Lung (tissue), 11 donors: ENCODE measurements at regions not wholly inside any gene's neighbourhood (a gene's known extent, or its start where the extent isn't known, plus 50 kb on each side); places are given as distances from the start of the nearest gene placed in this dataset.
"Not testable (repeated sequence)": the region's sequence is repeated elsewhere in the genome, so short reads cannot be mapped to it uniquely, and the experiment has no call there.

Experiments used
- ATAC-seq: fragments of 200-7000 bp; cut with Tn5 transposase; one replicate; pipeline ENCODE4 v1.9.1; 2020; ENCODE audit warnings: moderate number of reproducible peaks; ENCODE audit not compliant: insufficient read depth, low FRiP score
- DNase-seq, 3 donors: peaks; one replicate each; pipeline ENCODE4 v3.0.0-alpha.2; 2013 to 2017
- H3K27ac ChIP-seq, 2 donors: one replicate each; pipeline ENCODE4 v1.5.1; 2013; ENCODE audit warnings: mild to moderate bottlenecking in 2 of 2, moderate library complexity in 2 of 2, control low read depth in 1 of 2, inconsistent platforms in 1 of 2, low read depth in 1 of 2, low read length in 1 of 2
- H3K27me3 ChIP-seq, 3 donors: one replicate each; pipeline ENCODE4 v1.5.1; 2013; ENCODE audit warnings: low read length in 2 of 3; ENCODE audit not compliant: control insufficient read depth in 3 of 3, insufficient read depth in 3 of 3
- H3K36me3 ChIP-seq, 4 donors: one replicate each; pipeline ENCODE4 v1.5.1; 2013; ENCODE audit warnings: low read length in 4 of 4, mild to moderate bottlenecking in 1 of 4, moderate library complexity in 1 of 4; ENCODE audit not compliant: control insufficient read depth in 4 of 4, insufficient read depth in 4 of 4
- H3K4me1 ChIP-seq, 5 donors: one replicate each; pipeline ENCODE4 v1.5.1; 2013; ENCODE audit warnings: low read length in 5 of 5, mild to moderate bottlenecking in 2 of 5, moderate library complexity in 1 of 5; ENCODE audit not compliant: control insufficient read depth in 5 of 5, insufficient read depth in 5 of 5
- H3K4me3 ChIP-seq: one replicate; pipeline ENCODE4 v1.5.1; 2013; ENCODE audit warnings: mild to moderate bottlenecking, control low read depth, moderate library complexity
- H3K9ac ChIP-seq, 2 donors: one replicate each; pipeline ENCODE4 v1.5.1; 2013; ENCODE audit warnings: low read length in 2 of 2, control low read depth in 1 of 2; ENCODE audit not compliant: insufficient read depth in 1 of 2
- H3K9me3 ChIP-seq, 4 donors: one replicate each; pipeline ENCODE4 v1.5.1; 2013; ENCODE audit warnings: low read length in 3 of 4, mild to moderate bottlenecking in 1 of 4, moderate library complexity in 1 of 4; ENCODE audit not compliant: control insufficient read depth in 4 of 4, insufficient read depth in 3 of 4
- WGBS, 2 donors: extraction: QIAGEN DNeasy Blood & Tissue Kit; methylation state at CpG; one replicate each; pipeline ENCODE4 v1.1.7; 2013; 5-methylcytosine and 5-hydroxymethylcytosine counted together
- TF ChIP-seq, protein P1 (sequence below): IDR thresholded peaks from 2 replicates; pipeline ENCODE4 v1.5.1; 2012; ENCODE audit warnings: mild to moderate bottlenecking; ENCODE audit errors: control extremely low read depth, extremely low read depth
- donor health status: control.
- donor health status: control.
- donor health status: Bipolar disorder and iron deficiency.
- donor health status: healthy.
- donor health status: DM: yes; HTN: yes; CAD: no.

DNA sequence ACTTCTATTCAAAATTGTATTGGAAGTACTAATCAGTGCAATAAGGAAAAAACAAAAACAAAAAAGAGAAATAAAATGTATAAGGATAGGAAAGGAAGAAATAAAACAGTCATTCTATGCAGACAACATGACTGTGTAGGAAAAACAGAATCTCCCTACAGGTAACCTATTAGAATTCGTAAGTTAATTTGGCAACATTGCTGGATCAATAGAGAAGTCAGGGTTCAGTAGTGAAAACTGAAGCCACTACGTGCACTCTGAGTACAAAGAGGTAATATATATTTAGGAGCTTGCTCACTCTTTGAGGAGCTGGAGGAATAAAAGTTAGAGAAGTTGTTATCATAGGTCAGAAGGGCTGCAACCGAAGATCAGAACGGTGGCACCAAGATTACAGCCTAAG, 84.0 kb upstream of the BMAL1 start:
- DNase-seq: no peak
- Histone ChIP-seq H3K9ac (no peak overlapping the region), H3K4me1 (peaks cover 0 to 5% (median 0%) of the 10 kb centered on the region in 5 donors), H3K4me3 (no peak overlapping the region), H3K36me3 (no peaks in the 10 kb centered on the region), H3K27me3 (no peaks in the 10 kb centered on the region), H3K9me3 (peaks cover under 1 to 6% (median 3%) of the 10 kb centered on the region in 4 donors), H3K27ac (no peak overlapping the region)
- TF ChIP-seq, protein P1, sequence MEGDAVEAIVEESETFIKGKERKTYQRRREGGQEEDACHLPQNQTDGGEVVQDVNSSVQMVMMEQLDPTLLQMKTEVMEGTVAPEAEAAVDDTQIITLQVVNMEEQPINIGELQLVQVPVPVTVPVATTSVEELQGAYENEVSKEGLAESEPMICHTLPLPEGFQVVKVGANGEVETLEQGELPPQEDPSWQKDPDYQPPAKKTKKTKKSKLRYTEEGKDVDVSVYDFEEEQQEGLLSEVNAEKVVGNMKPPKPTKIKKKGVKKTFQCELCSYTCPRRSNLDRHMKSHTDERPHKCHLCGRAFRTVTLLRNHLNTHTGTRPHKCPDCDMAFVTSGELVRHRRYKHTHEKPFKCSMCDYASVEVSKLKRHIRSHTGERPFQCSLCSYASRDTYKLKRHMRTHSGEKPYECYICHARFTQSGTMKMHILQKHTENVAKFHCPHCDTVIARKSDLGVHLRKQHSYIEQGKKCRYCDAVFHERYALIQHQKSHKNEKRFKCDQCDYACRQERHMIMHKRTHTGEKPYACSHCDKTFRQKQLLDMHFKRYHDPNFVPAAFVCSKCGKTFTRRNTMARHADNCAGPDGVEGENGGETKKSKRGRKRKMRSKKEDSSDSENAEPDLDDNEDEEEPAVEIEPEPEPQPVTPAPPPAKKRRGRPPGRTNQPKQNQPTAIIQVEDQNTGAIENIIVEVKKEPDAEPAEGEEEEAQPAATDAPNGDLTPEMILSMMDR: no peak
- ATAC-seq: no peak
- WGBS, 2 donors: 80 to 84% methylated on average over 4 of the region's 4 CpGs

DNA sequence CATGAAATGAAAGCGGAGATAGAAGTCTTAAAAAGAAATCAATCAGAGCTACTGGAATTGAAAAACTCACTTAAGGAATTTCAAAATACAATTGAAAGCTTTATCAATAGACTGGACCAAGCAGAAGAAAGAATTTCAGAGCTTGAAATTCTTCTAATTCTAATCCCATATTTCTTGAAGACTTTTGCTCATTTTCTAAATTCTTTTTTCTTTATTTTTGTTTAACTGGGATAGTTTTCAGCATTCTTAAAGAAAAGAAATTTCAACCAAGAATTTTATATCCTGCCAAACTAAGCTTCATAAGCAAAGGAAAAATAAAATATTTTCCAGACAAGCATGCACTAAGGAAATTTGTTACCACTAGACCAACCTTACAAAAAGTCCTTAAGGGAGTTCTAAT, 80.2 kb upstream of the BMAL1 start:
- 0 to 100% methylated on average over 1 of the region's 1 CpG for whole genome bisulfite sequencing, 2 donors
- ATAC-seq, H3K27ac ChIP-seq, H3K9ac ChIP-seq, DNase-seq, H3K9me3 ChIP-seq, H3K4me3 ChIP-seq, H3K4me1 ChIP-seq, H3K27me3 ChIP-seq, H3K36me3 ChIP-seq: not testable (repeated sequence)

DNA sequence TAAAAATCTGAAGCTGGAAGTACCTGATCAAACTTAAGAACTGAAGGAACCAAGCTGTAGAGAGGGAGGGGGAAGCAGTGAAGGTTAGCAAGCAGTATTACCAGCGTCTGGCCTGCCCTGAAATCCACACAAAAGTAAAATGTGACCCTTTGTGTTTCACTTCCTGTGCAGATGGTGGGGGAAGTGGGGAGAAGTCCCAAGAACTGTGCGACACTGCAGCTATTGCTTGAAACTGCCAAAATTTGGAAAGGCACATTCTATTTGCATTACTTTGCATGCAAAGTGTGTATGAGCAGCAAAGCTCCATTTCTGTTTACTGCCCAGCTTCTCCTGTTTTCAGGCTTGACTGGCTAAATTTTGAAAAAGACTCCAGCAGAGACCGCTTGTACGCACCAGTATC, 72.1 kb upstream of the BMAL1 start:
- H3K27ac ChIP-seq: no peak overlapping the region
- peaks cover 0 to 5% (median 0%) of the 10 kb centered on the region in 5 donors for H3K4me1 ChIP-seq
- TF ChIP-seq, protein P1: no peak
- H3K4me3 ChIP-seq: no peak overlapping the region
- no peak overlapping the region for H3K9ac ChIP-seq
- WGBS, 2 donors: 56 to 74% methylated on average over 4 of the region's 4 CpGs
- ATAC-seq: no peak
- no peaks in the 10 kb centered on the region for H3K36me3 ChIP-seq
- H3K9me3 ChIP-seq: no peaks in the 10 kb centered on the region
- no peaks in the 10 kb centered on the region for H3K27me3 ChIP-seq
- DNase-seq: no peak

DNA sequence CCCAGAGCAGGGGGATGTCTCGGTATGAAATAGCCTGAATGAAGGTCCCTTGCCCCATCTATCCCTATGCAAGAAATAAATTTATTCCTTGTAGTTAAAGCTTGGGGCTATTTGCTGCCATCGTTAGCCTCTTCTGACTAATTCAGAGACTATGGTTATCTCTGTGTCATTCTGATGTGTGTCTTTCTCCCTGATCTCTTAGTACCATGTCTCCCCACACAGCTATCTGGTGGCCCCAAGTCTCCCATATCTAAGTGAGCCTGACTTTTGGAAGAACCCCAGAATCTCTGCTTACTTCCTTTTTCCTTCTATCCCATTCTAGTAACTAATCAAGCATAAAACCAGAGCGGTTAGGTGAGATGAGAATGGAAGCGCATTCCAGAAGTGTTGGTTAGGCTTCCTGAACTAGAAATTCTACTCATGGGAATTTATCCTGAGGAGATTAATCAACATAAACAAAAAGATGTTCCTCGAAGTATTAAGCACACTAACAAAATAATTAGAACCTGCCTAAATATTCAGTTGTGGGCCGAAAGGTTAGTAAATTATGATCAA, 71.4 kb upstream of the BMAL1 start:
- WGBS, 2 donors: 63 to 85% methylated on average over 6 of the region's 6 CpGs
- H3K9me3 ChIP-seq: no peaks in the 10 kb centered on the region

More for the DNA sequence above, 71.4 kb upstream of the BMAL1 start:
- TF ChIP-seq, protein P1: no peak
- Histone ChIP-seq H3K27me3 (no peaks in the 10 kb centered on the region), H3K4me3 (no peak overlapping the region), H3K9ac (no peak overlapping the region), H3K36me3 (no peaks in the 10 kb centered on the region), H3K27ac (no peak overlapping the region), H3K4me1 (peaks cover 0 to 5% (median 0%) of the 10 kb centered on the region in 5 donors)
- ATAC-seq: no peak
- DNase-seq: no peak
